Left ventricle myocardium inferior (tissue), 1 donor: ENCODE measurements at regions not wholly inside any gene's neighbourhood (a gene's known extent, or its start where the extent isn't known, plus 50 kb on each side); places are given as distances from the start of the nearest gene placed in this dataset.
"Not testable (repeated sequence)": the region's sequence is repeated elsewhere in the genome, so short reads cannot be mapped to it uniquely, and the experiment has no call there.

Experiments used
- DNase-seq: peaks from one replicate; pipeline ENCODE4 v3.0.0-alpha.2; 2020
- H3K27ac ChIP-seq: fragments of 200-600 bp; replicated peaks from 2 replicates; pipeline ENCODE4 v1.8.0; 2021
- H3K27me3 ChIP-seq: fragments of 200-600 bp; 2 replicates; pipeline ENCODE4 v1.8.0; 2021; ENCODE audit warnings: low read depth
- H3K36me3 ChIP-seq: fragments of 200-600 bp; 2 replicates; pipeline ENCODE4 v1.8.0; 2021
- H3K4me1 ChIP-seq: fragments of 200-600 bp; 2 replicates; pipeline ENCODE4 v1.8.0; 2021
- H3K4me3 ChIP-seq: fragments of 200-600 bp; 2 replicates; pipeline ENCODE4 v1.8.0; 2021; ENCODE audit warnings: mild to moderate bottlenecking, moderate library complexity
- H3K9me3 ChIP-seq: fragments of 200-600 bp; replicated peaks from 2 replicates; pipeline ENCODE4 v1.8.0; 2021
- CTCF ChIP-seq: fragments of 200-600 bp; IDR thresholded peaks from 2 replicates; pipeline ENCODE4 v1.8.0; 2021; ENCODE audit warnings: antibody characterized with exemption, mild to moderate bottlenecking, borderline replicate concordance
- intact Hi-C: fragments of 100-400 bp; cut with micrococcal nuclease; formaldehyde crosslinking; loops from one replicate; pipeline ENCODE4 v1.11.0; 2022
- donor health status: DM: no; HTN: yes; CAD: no; lungs with severe emphysema.

- H3K4me3 ChIP-seq, result no peak overlapping the region
- DNase-seq, result no peak
- H3K36me3 ChIP-seq, result no peaks in the 10 kb centered on the region
- H3K9me3 ChIP-seq, result peaks cover 15% of the 10 kb centered on the region
- no peak for TF ChIP-seq CTCF
- H3K27me3 ChIP-seq, result no peaks in the 10 kb centered on the region
- H3K27ac ChIP-seq, result no peak overlapping the region
- intact Hi-C loops, result no loop called here
- no peaks in the 10 kb centered on the region for H3K4me1 ChIP-seq
Observed at GRCh38 chr4:164596927-164597326, 157.0 kb upstream of the SMIM31 start.

GRCh38 chr4:164601653-164602052 is 152.3 kb upstream of the SMIM31 start:
- no peak overlapping the region for H3K4me3 ChIP-seq
- H3K36me3 ChIP-seq, result no peaks in the 10 kb centered on the region
- intact Hi-C loops, result no loop called here
- no peak for DNase-seq
- H3K27me3 ChIP-seq, result no peaks in the 10 kb centered on the region
- no peak for TF ChIP-seq CTCF
- H3K4me1 ChIP-seq, result no peaks in the 10 kb centered on the region
- H3K27ac ChIP-seq, result no peak overlapping the region
- H3K9me3 ChIP-seq, result peaks cover 32% of the 10 kb centered on the region

GRCh38 chr4:164605791-164606190 is 148.1 kb upstream of the SMIM31 start:
- H3K9me3 ChIP-seq, result peaks cover 28% of the 10 kb centered on the region
- H3K36me3 ChIP-seq, DNase-seq, H3K27ac ChIP-seq, H3K4me1 ChIP-seq, intact Hi-C loops, H3K27me3 ChIP-seq, H3K4me3 ChIP-seq: not testable (repeated sequence)

- Histone ChIP-seq H3K36me3 (no peaks in the 10 kb centered on the region), H3K4me3 (no peak overlapping the region), H3K27me3 (no peaks in the 10 kb centered on the region), H3K27ac (no peak overlapping the region), H3K9me3 (peaks cover 21% of the 10 kb centered on the region), H3K4me1 (no peaks in the 10 kb centered on the region)
- no peak for DNase-seq
- TF ChIP-seq CTCF, result no peak
- intact Hi-C loops, result no loop called here
Observed at GRCh38 chr4:164606478-164606877, 147.5 kb upstream of the SMIM31 start.

DNA sequence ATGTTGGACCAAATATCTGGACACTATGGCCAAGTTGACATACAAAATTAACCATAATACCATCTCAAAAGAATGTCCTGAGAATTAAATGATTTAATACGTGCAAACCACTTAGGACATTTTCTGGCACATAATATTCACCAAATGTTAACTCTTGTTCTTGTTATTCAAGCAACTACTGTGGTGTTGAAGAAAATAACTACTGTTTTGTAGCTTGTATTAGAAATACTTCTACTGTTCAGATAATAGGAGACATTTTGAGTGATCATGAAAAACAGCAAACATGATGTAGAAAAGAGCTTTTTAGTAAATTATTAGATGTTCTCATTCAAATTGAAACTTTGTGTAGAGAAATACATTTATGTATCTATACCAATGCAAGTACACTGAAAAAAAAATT is 140.7 kb upstream of the SMIM31 start:
- no peak for TF ChIP-seq CTCF
- Histone ChIP-seq H3K27ac (no peak overlapping the region), H3K4me3 (no peak overlapping the region), H3K27me3 (no peaks in the 10 kb centered on the region), H3K36me3 (no peaks in the 10 kb centered on the region), H3K9me3 (no peaks in the 10 kb centered on the region), H3K4me1 (no peaks in the 10 kb centered on the region)
- no peak for DNase-seq
- intact Hi-C loops, result no loop called here

DNA sequence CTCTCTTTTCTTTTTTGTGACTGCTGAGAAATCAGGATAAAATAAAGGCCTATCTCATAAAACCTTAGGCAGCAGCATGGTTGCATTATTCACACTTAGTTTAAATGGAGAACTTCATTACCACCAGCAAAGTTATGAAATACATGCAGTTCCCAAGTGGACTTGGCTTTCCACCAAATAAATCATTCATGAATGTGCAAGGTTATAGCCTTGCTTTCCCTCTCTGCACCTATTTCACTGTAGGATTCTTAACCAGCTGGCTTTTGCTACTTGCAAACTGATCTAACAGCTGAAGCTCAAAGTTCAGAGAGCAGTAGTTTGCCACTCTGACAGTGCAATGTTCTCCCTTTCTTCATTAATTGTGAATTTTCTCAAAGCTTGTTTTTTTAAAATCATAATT is 140.1 kb upstream of the SMIM31 start:
- no peaks in the 10 kb centered on the region for H3K4me1 ChIP-seq
- no peaks in the 10 kb centered on the region for H3K27me3 ChIP-seq
- H3K27ac ChIP-seq, result no peak overlapping the region
- H3K9me3 ChIP-seq, result no peaks in the 10 kb centered on the region
- no peaks in the 10 kb centered on the region for H3K36me3 ChIP-seq
- intact Hi-C loops, result no loop called here
- no peak for TF ChIP-seq CTCF
- H3K4me3 ChIP-seq, result no peak overlapping the region
- no peak for DNase-seq
